Left lung (tissue), 4 donors: ENCODE measurements at regions not wholly inside any gene's neighbourhood (a gene's known extent, or its start where the extent isn't known, plus 50 kb on each side); places are given as distances from the start of the nearest gene placed in this dataset.
A peak's percentile ranks its signal among the peaks of the same experiment; 100 is the strongest.

ENCODE experiments used
- ATAC-seq: fragments of 200-7000 bp; cut with Tn5 transposase; one replicate; pipeline ENCODE4 v1.9.1; 2020; ENCODE audit warnings: moderate library complexity
- DNase-seq, 4 donors: peaks; one replicate each; pipeline ENCODE4 v3.0.0-alpha.2; 2013 to 2020
- H3K27ac ChIP-seq, 2 donors: fragments of 200-600 bp; sonication (generic) in 1 of 2; one replicate each; pipeline versions ENCODE4 v1.5.0 to v1.8.0; 2020 to 2021
- H3K27me3 ChIP-seq, 2 donors: fragments of 200-600 bp; sonication (generic) in 1 of 2; one replicate each; pipeline versions ENCODE4 v1.5.0 to v1.8.0; 2020 to 2021
- H3K36me3 ChIP-seq, 2 donors: fragments of 200-600 bp; sonication (generic) in 1 of 2; one replicate each; pipeline versions ENCODE4 v1.5.0 to v1.8.0; 2020 to 2021
- H3K4me1 ChIP-seq, 2 donors: fragments of 200-600 bp; one replicate each; pipeline ENCODE4 v1.8.0; 2021
- H3K4me3 ChIP-seq, 2 donors: fragments of 200-600 bp; sonication (generic) in 1 of 2; one replicate each; pipeline versions ENCODE4 v1.5.0 to v1.8.0; 2020 to 2021; ENCODE audit warnings: mild to moderate bottlenecking in 1 of 2
- H3K9me3 ChIP-seq, 2 donors: fragments of 200-600 bp; sonication (generic) in 1 of 2; one replicate each; pipeline versions ENCODE4 v1.5.0 to v1.8.0; 2020 to 2021
- CTCF ChIP-seq, 2 donors: fragments of 200-600 bp; sonication (generic) in 1 of 2; IDR thresholded peaks; one replicate each; pipeline versions ENCODE4 v1.5.0 to v1.8.0; 2021; ENCODE audit warnings: antibody characterized with exemption in 2 of 2
- intact Hi-C, 2 donors: fragments of 100-400 bp; cut with DNase I; formaldehyde crosslinking; loops; one replicate each; pipeline versions ENCODE4 v1.11.2 to v1.14.2; 2022
- donor health status: DM: no; HTN: yes; CAD: no.
- donor health status: DM: no; HTN: no; CAD: no.

GRCh38 chr9:82255481-82256176 lies 267.1 kb downstream of the SPATA31D1 start:
- intact Hi-C loops = no loop called here
- Histone ChIP-seq H3K9me3 (no peaks in the 10 kb centered on the region), H3K27ac (no peak overlapping the region), H3K4me3 (no peak overlapping the region), H3K36me3 (no peaks in the 10 kb centered on the region), H3K27me3 (no peaks in the 10 kb centered on the region), H3K4me1 (no peaks in the 10 kb centered on the region)
- DNase-seq = no peak
- no peak for ATAC-seq
- TF ChIP-seq CTCF (IDR thresholded peaks at IDR 0.05) = no peak

GRCh38 chr9:82260691-82261090 lies 272.1 kb downstream of the SPATA31D1 start:
- no peaks in the 10 kb centered on the region for H3K36me3 ChIP-seq
- DNase-seq = no peak
- H3K4me3 ChIP-seq = no peak overlapping the region
- H3K9me3 ChIP-seq = no peaks in the 10 kb centered on the region
- no peaks in the 10 kb centered on the region for H3K4me1 ChIP-seq
- peak; percentile 26 for ATAC-seq
- intact Hi-C loops = no loop called here
- no peak for TF ChIP-seq CTCF (IDR thresholded peaks at IDR 0.05)
- no peak overlapping the region for H3K27ac ChIP-seq
- H3K27me3 ChIP-seq = no peaks in the 10 kb centered on the region

GRCh38 chr9:82263619-82264018 lies 275.0 kb downstream of the SPATA31D1 start:
- no peak for ATAC-seq
- H3K27me3 ChIP-seq = no peaks in the 10 kb centered on the region
- no peak overlapping the region for H3K4me3 ChIP-seq
- H3K9me3 ChIP-seq = no peaks in the 10 kb centered on the region
- no peak overlapping the region for H3K27ac ChIP-seq
- intact Hi-C loops = no loop called here
- no peaks in the 10 kb centered on the region for H3K4me1 ChIP-seq
- TF ChIP-seq CTCF (IDR thresholded peaks at IDR 0.05) = no peak
- no peak for DNase-seq
- no peaks in the 10 kb centered on the region for H3K36me3 ChIP-seq

GRCh38 chr9:82271106-82271561 lies 282.6 kb downstream of the SPATA31D1 start:
- Histone ChIP-seq H3K4me3 (no peak overlapping the region), H3K36me3 (no peaks in the 10 kb centered on the region), H3K27me3 (no peaks in the 10 kb centered on the region), H3K4me1 (no peaks in the 10 kb centered on the region), H3K9me3 (no peaks in the 10 kb centered on the region), H3K27ac (no peak overlapping the region)
- ATAC-seq (no peak), DNase-seq (no peak)
- no peak for TF ChIP-seq CTCF (IDR thresholded peaks at IDR 0.05)
- intact Hi-C loops = no loop called here

- intact Hi-C loops = no loop called here
- DNase-seq (no peak), ATAC-seq (no peak)
- Histone ChIP-seq H3K36me3 (no peaks in the 10 kb centered on the region), H3K9me3 (no peaks in the 10 kb centered on the region), H3K27me3 (no peaks in the 10 kb centered on the region), H3K4me3 (no peak overlapping the region), H3K27ac (no peak overlapping the region), H3K4me1 (no peaks in the 10 kb centered on the region)
- no peak for TF ChIP-seq CTCF (IDR thresholded peaks at IDR 0.05)
These were observed 284.5 kb downstream of the SPATA31D1 start for GRCh38 chr9:82273121-82273520.
